ENCODE measurements at regions not wholly inside any gene's neighbourhood (a gene's known extent, or its start where the extent isn't known, plus 50 kb on each side); places are given as distances from the start of the nearest gene placed in this dataset.

GRCh38 chr7:17560966-17561365, 262.5 kb downstream of the AHR start:
- H3K27me3 ChIP-seq (ENCODE audit: control insufficient read depth, low read length): no peaks in the 10 kb centered on the region
- H3K4me3 ChIP-seq (ENCODE audit: low read length): no peak overlapping the region
- H3K9me3 ChIP-seq (ENCODE audit: control insufficient read depth, insufficient read depth, low read length): no peaks in the 10 kb centered on the region
- H3K79me2 ChIP-seq (ENCODE audit: control insufficient read depth, low read length): no peaks in the 10 kb centered on the region
- H4K20me1 ChIP-seq (ENCODE audit: control insufficient read depth, insufficient read depth, low read depth, low read length): no peaks in the 10 kb centered on the region
- no peaks in the 10 kb centered on the region for H3K36me3 ChIP-seq (ENCODE audit: control insufficient read depth, low read length)
- H3K27ac ChIP-seq (ENCODE audit: low read depth, low read length): no peak overlapping the region
- H3K9me2 ChIP-seq (replicated peaks; ENCODE audit: control insufficient read depth, low read length): no peaks in the 10 kb centered on the region; the same call in none of the 2 replicates
- no peak overlapping the region for H3K4me2 ChIP-seq (ENCODE audit: low read length)
- no peaks in the 10 kb centered on the region for H3F3A ChIP-seq (ENCODE audit: control insufficient read depth, insufficient read depth)
- no peak for TF ChIP-seq CTCF (IDR thresholded peaks at IDR 0.05; ENCODE audit: low read depth, low read length, poor library complexity, severe bottlenecking)
- no peaks in the 10 kb centered on the region for H3K4me1 ChIP-seq (ENCODE audit: control insufficient read depth, low read length)

GRCh38 chr7:17564678-17565212, 266.3 kb downstream of the AHR start:
- Histone ChIP-seq H3K36me3 (ENCODE audit: control insufficient read depth, low read length) (no peaks in the 10 kb centered on the region), H3F3A (ENCODE audit: control insufficient read depth, insufficient read depth) (no peaks in the 10 kb centered on the region), H3K4me3 (ENCODE audit: low read length) (no peak overlapping the region), H3K4me1 (ENCODE audit: control insufficient read depth, low read length) (no peaks in the 10 kb centered on the region), H3K27ac (ENCODE audit: low read depth, low read length) (no peak overlapping the region), H3K79me2 (ENCODE audit: control insufficient read depth, low read length) (no peaks in the 10 kb centered on the region), H3K9me2 (replicated peaks; ENCODE audit: control insufficient read depth, low read length) (no peaks in the 10 kb centered on the region; the same call in 1 of the 2 replicates), H4K20me1 (ENCODE audit: control insufficient read depth, insufficient read depth, low read depth, low read length) (no peaks in the 10 kb centered on the region), H3K9me3 (ENCODE audit: control insufficient read depth, insufficient read depth, low read length) (no peaks in the 10 kb centered on the region), H3K4me2 (ENCODE audit: low read length) (no peak overlapping the region), H3K27me3 (ENCODE audit: control insufficient read depth, low read length) (no peaks in the 10 kb centered on the region)
- TF ChIP-seq CTCF (IDR thresholded peaks at IDR 0.05; ENCODE audit: low read depth, low read length, poor library complexity, severe bottlenecking) (no peak), EZH2phosphoT487 (IDR thresholded peaks at IDR 0.05; ENCODE audit: borderline replicate concordance, low read length) (no peak)

- no peaks in the 10 kb centered on the region for H3F3A ChIP-seq (ENCODE audit: control insufficient read depth, insufficient read depth)
- no peak overlapping the region for H3K27ac ChIP-seq (ENCODE audit: low read depth, low read length)
- H3K9me3 ChIP-seq (ENCODE audit: control insufficient read depth, insufficient read depth, low read length): no peaks in the 10 kb centered on the region
- H3K36me3 ChIP-seq (ENCODE audit: control insufficient read depth, low read length): no peaks in the 10 kb centered on the region
- no peak for TF ChIP-seq EZH2phosphoT487 (IDR thresholded peaks at IDR 0.05; ENCODE audit: borderline replicate concordance, low read length)
- no peak for TF ChIP-seq CTCF (IDR thresholded peaks at IDR 0.05; ENCODE audit: low read depth, low read length, poor library complexity, severe bottlenecking)
- H3K4me1 ChIP-seq (ENCODE audit: control insufficient read depth, low read length): no peaks in the 10 kb centered on the region
- H3K9me2 ChIP-seq (replicated peaks; ENCODE audit: control insufficient read depth, low read length): no peaks in the 10 kb centered on the region
- H3K27me3 ChIP-seq (ENCODE audit: control insufficient read depth, low read length): no peaks in the 10 kb centered on the region
- H3K79me2 ChIP-seq (ENCODE audit: control insufficient read depth, low read length): no peaks in the 10 kb centered on the region
- H3K4me3 ChIP-seq (ENCODE audit: low read length): no peak overlapping the region
- no peak overlapping the region for H3K4me2 ChIP-seq (ENCODE audit: low read length)
- H4K20me1 ChIP-seq (ENCODE audit: control insufficient read depth, insufficient read depth, low read depth, low read length): no peaks in the 10 kb centered on the region
These were observed 281.7 kb downstream of the AHR start for GRCh38 chr7:17580141-17580540.

All from DOHH2 (cell line).